ENCODE measurements at regions not wholly inside any gene's neighbourhood (a gene's known extent, or its start where the extent isn't known, plus 50 kb on each side); places are given as distances from the start of the nearest gene placed in this dataset.

DNA sequence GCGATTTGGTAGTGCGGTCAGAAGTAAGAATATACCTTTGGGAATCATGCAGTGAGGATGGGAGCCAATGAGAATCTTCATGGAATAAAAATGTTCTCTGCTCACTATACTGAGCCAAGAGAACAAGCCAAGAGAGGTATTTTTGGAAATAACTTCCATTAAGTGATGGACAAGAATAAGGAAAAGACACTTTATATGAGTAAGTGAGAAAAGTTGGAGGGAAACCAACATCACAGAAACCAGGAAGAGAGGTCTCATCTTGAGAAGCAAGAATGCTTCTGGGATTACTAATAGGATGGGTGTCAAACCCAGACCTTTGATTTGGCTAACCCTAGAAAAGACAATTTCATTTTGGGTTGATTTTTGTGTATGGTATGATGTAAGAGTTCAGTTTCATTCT is 181.2 kb upstream of the JAG1 start:
- no peak for TF ChIP-seq GATA3 (IDR thresholded peaks at IDR 0.05; ENCODE audit: low read depth, low read length)
- TF ChIP-seq GATA2 (IDR thresholded peaks at IDR 0.05; ENCODE audit: low read depth, low read length): no peak

DNA sequence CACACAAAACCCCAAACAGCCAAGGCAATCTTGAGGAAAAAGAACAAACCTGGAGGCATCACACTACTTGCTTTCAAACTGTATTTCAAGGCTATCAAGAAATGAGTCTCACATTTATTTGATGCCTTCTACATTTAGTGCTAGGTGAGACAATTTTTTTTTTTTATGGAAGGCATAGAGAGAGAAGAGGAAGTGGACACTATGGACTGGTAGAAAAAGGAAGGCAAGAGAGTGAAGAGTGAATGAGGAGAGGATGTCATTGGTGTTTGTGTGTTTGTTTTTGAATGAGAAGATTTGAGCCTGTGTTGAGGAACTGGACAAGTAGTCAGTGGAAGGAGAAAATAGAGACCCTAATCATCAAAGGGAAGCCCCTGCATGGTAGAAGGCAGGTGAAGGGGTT is 182.0 kb upstream of the JAG1 start:
- TF ChIP-seq GATA3 (IDR thresholded peaks at IDR 0.05; ENCODE audit: low read depth, low read length): no peak

DNA sequence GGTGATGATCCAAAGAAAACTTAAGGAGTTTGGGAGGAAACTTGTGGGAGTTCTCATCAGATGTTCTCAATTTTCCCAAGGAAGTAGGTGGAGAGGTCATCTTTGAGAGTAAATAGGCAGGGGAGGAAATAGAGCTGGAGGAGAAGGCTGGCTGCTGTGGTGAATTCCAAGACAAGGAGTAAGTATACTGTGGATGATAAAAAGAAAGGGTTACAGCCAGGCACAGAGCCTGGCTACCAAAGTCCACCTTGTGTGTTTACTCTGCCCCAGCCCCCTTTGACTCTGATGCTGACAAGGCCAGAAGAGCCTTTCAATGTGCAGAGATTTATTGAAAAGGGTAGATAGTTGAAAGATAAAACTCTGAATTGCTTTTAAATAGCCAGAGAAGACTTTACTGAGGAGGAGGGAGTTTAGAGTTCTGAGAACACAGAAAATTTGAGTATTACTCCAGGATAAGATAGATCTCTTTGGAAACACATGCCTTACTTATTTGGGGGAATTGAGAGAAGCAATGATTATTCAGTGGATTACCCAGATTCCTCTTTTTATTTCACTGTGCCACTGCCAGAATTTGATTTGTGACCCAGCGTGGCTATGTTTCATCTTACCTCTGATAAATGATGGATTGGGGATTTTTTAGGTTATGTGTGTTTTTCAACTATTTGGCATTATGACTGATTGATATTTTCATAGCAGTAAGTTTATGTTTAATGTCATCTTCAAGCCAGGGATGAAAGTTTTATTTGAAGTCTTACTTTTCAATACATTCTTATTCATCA is 182.6 kb upstream of the JAG1 start:
- TF ChIP-seq GATA3 (IDR thresholded peaks at IDR 0.05; ENCODE audit: low read depth, low read length) (no peak), GATA2 (IDR thresholded peaks at IDR 0.05; ENCODE audit: low read depth, low read length) (no peak)

DNA sequence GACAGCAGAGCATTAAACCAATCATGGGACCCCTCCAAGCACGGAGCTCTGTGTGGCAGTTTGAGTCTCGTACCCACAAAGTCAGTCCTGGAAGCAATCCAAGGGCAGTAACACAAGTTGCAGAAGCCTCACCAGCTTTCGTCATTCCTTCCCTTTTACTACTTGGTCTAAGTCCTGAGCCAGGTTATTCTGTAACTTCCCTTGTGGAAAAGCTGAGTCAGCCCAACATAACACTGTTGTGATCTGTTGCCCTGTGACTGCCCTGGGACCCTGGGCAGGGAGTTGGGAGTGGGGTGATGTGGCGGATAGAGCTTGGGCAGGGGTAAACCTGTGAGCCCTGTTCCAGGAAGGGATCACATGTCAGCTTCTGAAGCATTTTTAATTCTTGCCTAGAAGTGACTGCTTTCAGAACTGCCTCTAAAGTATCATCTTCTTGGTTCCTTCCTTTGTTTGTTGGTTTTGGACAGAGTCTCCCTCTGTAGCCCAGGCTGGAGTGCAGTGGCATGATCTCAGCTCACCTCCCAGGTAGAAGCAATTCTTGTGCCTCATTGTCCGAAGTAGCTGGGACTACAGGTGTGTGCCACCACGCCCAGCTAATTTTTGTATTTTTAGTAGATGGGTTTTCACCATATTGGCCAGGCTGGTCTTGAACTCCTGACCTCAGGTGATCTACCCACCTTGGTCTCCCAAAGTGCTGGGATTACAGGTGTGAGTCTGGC is 183.7 kb upstream of the JAG1 start:
- TF ChIP-seq GATA2 (IDR thresholded peaks at IDR 0.05; ENCODE audit: low read depth, low read length) (no peak), GATA3 (IDR thresholded peaks at IDR 0.05; ENCODE audit: low read depth, low read length) (no peak)

DNA sequence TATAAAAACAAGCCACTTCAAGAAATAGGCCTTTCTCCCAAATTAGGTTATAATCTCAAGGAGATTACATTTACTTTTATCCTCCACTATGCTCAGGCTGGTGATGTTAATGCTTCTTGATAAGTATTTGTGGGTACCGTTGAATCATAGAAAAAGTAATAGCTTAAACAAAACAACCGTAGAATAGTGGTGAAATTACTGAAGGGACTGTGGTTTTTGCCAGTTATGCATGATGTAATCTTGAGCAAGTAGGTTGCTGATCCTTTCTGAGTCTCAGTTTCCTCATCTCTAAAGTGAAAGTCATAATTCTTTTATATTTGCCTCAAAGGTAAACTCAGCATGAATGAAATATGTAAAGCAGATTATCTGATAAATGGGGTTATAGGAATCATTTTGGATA is 187.3 kb upstream of the JAG1 start:
- no peak for TF ChIP-seq GATA3 (IDR thresholded peaks at IDR 0.05; ENCODE audit: low read depth, low read length)
- no peak for TF ChIP-seq GATA2 (IDR thresholded peaks at IDR 0.05; ENCODE audit: low read depth, low read length)

DNA sequence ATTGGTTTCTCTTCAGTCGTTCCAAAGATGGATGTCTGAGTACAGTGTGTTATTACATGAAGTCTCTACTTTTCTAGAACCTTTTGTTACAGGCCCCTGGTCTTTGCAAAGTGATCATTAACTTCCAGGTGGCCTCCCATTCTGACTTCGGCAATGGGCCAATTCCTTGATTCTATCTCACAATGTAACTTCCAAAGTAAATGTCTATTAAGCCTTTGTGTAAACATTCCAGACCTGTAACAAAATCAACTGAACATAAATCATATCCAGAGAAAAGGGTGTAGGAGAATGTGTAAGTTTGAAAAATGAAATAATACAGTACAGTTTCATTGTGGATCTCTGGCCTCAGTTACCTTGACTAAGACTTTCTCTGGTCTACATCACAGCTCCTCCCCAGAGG is 187.8 kb upstream of the JAG1 start:
- TF ChIP-seq GATA3 (IDR thresholded peaks at IDR 0.05; ENCODE audit: low read depth, low read length): no peak
- TF ChIP-seq GATA2 (IDR thresholded peaks at IDR 0.05; ENCODE audit: low read depth, low read length): no peak

DNA sequence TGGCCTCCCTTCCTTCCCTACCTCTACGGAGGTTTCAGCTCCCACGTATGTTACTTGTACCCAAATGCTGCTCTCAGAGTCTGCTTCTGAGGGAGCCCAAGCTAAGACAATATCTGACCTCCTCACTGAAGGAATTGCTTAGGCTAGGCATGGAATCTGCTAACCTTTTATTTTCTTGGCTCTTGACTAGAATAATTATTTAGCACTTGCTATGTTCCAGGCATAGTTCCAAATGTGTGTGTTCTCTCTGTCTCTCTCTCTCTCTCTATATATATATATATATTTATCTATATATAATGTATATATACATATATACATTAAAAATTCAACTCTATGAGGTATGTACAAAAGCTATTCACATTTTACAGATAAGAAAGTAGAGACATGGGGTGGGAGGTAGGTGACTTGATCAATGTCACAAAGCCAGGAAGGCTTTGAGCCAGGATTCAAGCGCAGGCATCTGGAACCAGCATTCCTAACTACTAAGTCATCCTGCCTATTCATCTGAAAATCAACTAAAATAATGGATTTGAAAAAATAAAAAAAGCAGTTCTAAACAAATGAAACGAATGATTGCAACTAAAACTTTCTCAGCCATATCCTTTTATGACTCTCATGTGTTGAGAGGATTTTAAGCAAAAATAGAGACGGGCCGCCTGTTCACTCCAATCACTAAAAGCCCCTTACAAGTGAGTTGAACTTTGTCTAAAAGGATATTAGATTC is 189.7 kb upstream of the JAG1 start:
- no peak for TF ChIP-seq GATA2 (IDR thresholded peaks at IDR 0.05; ENCODE audit: low read depth, low read length)
- TF ChIP-seq GATA3 (IDR thresholded peaks at IDR 0.05; ENCODE audit: low read depth, low read length): no peak

DNA sequence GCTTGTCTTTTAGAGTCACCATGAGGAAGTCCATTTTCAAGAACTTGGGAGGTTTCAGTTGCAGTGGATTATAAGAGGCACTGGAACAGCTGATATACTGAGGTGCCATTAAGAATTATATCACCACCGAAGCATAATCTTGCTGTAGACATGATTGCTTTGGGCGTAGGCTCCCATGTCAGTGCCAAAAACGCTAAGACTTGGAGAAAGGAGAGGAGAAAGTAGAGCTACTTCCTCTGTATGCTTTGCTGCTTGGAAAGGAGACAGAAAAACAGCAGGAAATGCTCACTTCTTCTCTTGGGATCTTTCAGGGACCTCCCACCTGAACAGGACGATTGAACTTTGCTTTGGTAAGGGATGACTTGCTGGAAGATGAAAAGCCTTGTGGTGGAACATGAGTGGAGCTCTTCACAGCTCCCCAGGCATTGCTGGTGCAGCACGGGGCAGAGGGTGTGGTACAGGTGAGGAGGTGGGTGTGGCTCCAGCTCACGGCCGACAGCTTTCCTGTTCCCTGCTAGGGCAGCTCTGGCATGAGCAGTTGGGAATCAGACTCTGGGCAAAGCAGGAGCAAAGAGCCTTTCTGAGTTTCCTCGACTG is 190.4 kb upstream of the JAG1 start:
- TF ChIP-seq GATA3 (IDR thresholded peaks at IDR 0.05; ENCODE audit: low read depth, low read length) (no peak), GATA2 (IDR thresholded peaks at IDR 0.05; ENCODE audit: low read depth, low read length) (no peak)

DNA sequence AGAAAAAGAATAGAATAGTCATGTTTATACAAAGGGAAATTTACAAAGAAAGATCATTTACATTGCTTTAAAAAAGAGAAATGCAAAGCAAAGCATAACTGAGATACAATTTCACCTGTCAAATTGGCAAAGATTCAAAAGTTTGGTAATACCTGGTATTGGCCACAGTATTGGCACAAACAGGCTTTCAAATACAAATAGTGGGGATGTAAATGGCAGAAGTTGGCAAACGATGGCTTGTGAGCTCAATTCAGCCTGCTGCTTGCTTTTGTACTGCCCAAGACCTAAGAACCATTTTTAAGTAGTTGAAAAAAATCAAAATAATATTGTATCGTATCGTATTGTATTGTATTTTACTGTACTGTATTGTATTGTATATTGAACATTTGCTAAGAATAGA is 194.5 kb upstream of the JAG1 start:
- no peak for TF ChIP-seq GATA2 (IDR thresholded peaks at IDR 0.05; ENCODE audit: low read depth, low read length)
- TF ChIP-seq GATA3 (IDR thresholded peaks at IDR 0.05; ENCODE audit: low read depth, low read length): no peak

DNA sequence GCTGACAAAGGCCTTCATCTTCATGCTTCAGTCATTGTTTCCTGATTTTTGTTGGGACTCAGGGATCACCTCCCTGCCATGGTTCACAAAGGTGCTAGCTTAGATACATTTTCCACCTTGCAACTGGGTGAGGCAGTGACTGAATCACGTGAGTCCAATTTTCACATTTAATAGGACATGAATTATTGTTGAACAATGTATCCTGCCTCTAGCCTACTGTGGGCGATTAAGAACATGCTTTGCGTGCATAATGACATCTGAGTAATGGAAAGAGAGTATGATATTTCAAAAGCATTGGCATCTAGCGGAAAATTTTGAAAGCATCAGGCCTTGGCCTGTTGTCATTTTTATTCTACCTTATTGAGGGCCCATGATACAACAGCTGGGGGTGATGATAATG is 199.2 kb upstream of the JAG1 start:
- TF ChIP-seq GATA3 (IDR thresholded peaks at IDR 0.05; ENCODE audit: low read depth, low read length) (no peak), GATA2 (IDR thresholded peaks at IDR 0.05; ENCODE audit: low read depth, low read length) (no peak)

DNA sequence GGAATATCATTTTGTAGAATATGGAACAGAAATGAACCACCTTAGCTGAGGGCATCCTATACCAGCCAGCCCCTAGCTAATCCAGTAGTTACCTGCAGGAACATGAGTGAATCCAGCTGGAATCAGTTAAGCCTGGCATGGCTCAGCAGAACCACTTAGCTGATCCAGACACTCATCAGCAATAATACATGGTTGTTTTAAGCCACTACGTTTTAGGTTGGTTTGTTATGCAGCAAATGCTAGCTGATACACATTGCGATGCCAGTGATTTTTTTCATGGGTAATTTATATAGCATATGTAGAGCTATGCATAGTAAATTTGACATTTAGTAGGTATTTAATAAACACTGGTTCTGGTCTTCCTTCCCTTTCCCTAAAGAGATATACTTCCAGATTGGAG is 201.9 kb upstream of the JAG1 start:
- TF ChIP-seq GATA2 (IDR thresholded peaks at IDR 0.05; ENCODE audit: low read depth, low read length): no peak
- no peak for TF ChIP-seq GATA3 (IDR thresholded peaks at IDR 0.05; ENCODE audit: low read depth, low read length)

DNA sequence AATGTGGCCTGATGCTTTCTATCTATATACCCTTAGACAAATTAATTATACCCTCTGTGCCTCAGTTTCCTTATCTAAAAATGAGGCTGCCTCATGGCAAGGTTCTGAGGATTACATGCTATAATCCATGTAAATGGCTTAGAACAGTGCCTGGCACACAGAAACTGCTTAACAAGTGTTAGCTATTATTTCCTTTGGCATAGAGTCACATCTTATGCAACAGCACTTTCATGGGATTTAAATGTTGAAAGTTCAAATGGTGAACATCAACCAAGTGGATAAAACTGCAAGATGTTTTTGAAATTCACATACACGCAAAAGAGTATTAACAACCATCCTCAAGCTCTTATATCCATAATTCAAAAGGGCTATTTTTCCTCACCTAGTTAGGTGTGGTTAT is 202.8 kb upstream of the JAG1 start:
- no peak for TF ChIP-seq GATA2 (IDR thresholded peaks at IDR 0.05; ENCODE audit: low read depth, low read length)
- no peak for TF ChIP-seq GATA3 (IDR thresholded peaks at IDR 0.05; ENCODE audit: low read depth, low read length)

DNA sequence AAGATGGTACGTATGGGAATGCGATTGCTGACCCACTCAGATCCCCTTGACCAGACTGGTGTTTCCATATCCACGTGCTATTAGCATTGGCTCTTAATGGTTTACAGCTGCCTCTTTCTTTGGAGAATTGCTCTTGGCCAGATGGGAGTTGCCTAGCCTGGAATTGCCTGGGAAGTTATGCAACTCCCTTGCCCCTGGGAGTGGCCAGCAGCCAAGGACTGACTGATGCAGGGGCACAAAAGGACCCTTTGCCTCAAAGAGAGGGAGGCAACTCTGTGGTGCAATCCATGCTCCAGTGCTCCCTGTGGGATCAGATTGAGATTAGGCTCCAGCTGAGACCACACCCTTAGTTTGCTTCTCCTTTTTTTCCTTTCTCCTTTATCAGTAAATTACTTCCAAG is 203.5 kb upstream of the JAG1 start:
- TF ChIP-seq GATA3 (IDR thresholded peaks at IDR 0.05; ENCODE audit: low read depth, low read length) (no peak), GATA2 (IDR thresholded peaks at IDR 0.05; ENCODE audit: low read depth, low read length) (no peak)

DNA sequence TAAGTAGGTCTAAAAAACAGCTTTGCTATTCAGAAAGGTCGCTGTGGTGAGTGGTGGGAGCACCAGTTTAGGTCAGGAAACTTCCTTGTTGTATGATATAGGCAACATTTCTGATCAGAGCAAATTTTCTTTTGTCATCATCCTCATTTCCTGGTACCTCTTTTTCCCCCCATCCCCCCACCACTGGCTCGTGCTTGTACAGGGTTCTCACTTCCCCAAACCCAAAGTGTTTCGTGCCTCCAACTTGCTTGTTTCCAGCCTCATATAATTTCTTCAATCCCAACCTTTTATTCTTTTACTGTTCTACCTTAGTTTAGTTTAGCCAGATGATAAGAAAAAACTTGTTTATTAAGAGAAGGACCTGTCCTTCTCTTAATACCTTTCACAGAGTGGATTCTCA is 209.4 kb upstream of the JAG1 start:
- TF ChIP-seq GATA3 (IDR thresholded peaks at IDR 0.05; ENCODE audit: low read depth, low read length) (no peak), GATA2 (IDR thresholded peaks at IDR 0.05; ENCODE audit: low read depth, low read length) (no peak)

Measured in SH-SY5Y (cell line).